ENCODE measurements at regions not wholly inside any gene's neighbourhood (a gene's known extent, or its start where the extent isn't known, plus 50 kb on each side); places are given as distances from the start of the nearest gene placed in this dataset.
A peak's percentile ranks its signal among the peaks of the same experiment; 100 is the strongest.

DNA sequence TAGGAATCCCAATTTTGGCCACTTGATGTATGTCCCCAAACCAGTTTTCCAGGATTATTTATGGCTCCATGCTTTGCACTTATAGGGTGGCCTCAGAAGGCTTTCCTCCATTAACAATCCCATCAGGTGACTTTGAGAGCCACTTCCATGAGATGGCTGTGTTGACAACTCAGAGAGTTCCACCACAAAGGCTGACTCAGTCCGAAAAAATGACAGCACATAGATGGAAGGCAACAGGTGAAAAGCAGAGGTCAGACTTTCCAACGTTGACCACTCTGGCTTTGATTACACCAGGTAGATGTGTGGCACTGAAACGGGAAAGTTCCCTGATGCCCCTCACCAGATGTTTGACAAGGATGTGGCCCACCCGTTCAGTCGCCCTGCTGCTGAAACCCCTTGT lies 431.4 kb upstream of the TNP1 start:
- no peak for DNase-seq

DNA sequence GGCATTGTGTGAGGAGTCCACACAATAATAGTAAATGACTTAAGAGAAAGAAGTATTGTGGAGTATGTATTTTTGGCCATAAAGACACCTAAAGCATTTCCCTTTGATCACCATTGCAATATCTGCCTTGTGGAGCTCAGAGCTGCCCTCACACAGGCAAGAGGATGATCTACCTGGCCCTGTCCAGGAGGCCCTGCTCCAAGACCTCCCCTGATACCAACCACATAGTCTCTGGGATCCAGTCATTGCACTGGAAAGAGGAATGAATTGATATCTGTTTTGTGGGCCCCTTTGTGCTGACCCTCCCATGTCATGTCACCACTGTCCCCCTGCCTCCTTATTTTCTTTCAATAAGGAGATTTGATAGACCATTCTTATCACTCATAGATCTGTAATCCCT lies 430.6 kb upstream of the TNP1 start:
- DNase-seq = no peak

- no peak for DNase-seq
Measured at GRCh38 chr2:217289907-217290280, 430.0 kb upstream of the TNP1 start.

- no peak for DNase-seq
Measured at GRCh38 chr2:217289177-217289906, 429.5 kb upstream of the TNP1 start.

DNA sequence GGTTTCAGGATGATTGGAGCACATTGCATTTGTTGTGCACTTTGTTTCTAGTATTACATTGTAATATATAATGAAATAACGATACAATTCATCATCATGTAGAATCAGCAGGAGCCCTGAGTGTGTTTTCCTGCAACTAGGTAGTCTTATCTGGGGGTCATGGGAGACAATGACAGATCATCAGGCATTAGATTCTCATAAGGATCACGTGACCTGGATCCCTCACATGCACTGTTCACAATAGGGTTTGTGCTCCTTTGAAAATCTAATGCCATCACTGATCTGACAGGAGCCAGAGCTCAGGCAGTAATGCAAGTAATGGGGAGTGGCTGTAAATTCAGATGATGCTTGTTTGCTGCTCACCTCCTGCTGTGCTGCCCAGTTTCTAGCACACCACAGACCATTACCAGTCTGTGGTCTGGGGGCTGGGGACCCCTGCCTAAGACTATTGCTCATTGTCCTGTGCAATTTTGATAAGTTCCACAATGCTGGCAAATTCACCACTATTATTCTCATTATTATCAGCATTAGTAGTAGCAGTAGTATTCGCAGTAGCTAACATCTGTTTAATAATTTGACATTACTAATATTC lies 428.7 kb upstream of the TNP1 start:
- no peak for DNase-seq

- DNase-seq = no peak
Measured at GRCh38 chr2:217286833-217287232, 427.0 kb upstream of the TNP1 start.

DNA sequence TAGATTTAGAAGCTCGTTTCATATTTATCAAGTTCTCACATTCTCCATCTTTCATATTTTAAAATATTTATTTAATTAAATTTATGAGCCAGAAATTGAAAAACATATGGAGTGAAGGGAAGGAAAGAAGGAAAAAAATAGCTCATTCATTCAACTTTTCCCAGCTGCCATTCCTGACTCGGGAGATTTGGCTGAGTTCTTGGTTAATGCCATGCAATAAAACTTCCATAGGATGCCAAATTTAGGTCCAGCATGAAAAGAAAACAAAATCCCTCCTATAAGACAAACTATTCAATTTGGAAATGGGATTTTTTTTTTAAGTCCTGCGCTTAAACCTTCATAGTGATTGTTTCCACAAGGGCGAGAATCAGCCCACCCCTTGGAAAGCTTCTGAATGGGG lies 426.1 kb upstream of the TNP1 start:
- DNase-seq = no peak

DNA sequence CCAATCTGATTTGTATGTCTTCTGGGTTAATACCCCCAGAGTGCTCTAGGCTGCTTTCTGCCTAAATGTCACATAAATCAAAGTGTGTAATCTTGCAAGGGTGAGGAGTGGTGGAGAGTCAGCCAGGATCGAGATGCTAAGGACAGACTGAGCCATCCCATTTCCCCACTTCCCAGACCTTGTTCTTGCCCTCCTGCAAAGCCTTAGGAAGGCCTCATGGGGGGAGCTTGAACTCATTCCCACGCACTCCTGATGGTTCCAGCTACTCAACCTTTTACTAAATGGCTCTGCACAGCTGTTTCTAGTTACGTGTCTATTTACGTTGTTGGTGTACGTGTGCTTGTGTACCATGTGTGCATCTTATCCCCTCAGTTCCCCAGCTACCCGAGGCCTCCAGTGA lies 423.6 kb upstream of the TNP1 start:
- peak; percentile 49 for DNase-seq

GRCh38 chr2:217282531-217282930 lies 422.7 kb upstream of the TNP1 start:
- no peak for DNase-seq

GRCh38 chr2:217279556-217279955 lies 419.7 kb upstream of the TNP1 start:
- DNase-seq = no peak

DNA sequence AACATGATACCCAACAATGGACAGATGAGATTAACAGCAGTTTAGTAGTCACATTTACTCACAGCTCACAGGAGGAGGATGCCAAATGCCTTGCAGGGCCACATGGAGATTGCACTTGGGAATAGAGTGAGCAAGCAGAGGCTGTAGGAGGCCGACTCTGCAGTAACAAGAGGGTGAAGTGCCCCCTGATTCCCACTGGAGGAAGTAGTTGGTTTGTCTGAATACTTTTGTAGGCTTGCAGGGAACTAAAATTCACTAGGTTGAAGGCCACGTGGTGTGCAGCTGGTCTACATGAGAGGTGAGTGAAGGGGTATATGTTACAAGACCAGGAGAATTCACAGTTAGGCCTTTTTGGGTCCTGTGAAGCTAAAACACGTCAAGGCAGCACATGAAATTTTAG lies 419.3 kb upstream of the TNP1 start:
- DNase-seq = no peak

GRCh38 chr2:217277646-217278398 lies 418.0 kb upstream of the TNP1 start:
- peak; percentile 74 for DNase-seq

DNA sequence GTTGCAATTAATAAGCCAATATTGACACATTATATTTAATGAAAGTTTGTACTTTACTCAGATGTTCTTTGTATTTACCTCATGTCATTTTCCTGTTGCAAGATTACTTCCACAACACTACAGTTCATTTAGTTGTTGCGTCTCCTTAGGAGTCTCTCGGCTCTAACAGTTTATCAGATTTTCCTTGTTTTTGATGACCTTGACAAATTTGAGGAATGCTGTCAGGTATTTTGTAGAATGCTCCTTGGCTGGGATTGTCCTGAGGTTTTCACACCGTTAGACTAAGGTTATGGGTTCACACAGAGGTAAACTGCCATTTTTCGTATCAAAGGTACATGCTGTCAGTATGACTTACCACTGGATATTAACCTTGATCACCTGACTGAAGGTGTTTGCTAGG lies 416.6 kb upstream of the TNP1 start:
- DNase-seq = no peak

- no peak for DNase-seq
Measured at GRCh38 chr2:217275091-217275490, 415.2 kb upstream of the TNP1 start.

GRCh38 chr2:217274578-217274977 lies 414.7 kb upstream of the TNP1 start:
- DNase-seq = no peak

DNA sequence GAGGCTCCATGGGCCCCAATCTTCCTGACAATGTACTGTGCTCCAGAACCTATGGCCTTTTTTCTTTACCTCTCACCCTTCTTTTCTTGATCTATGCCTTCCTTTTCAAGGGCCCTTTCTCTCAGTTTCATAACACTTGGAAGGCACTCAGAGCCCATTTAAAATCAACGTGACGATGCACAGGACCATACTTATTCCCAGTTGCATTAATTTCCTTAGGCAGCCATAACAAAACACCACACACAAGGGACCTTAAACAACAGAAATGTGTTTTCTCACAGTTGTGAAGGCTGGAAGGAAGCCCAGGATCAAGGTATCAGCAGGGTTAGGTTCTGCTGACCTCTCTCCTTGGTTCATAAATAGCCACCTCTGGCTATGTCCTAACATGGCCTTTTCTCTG lies 414.0 kb upstream of the TNP1 start:
- DNase-seq = no peak

GRCh38 chr2:217273162-217273561 lies 413.3 kb upstream of the TNP1 start:
- no peak for DNase-seq

- DNase-seq = no peak
Measured at GRCh38 chr2:217271813-217272212, 411.9 kb upstream of the TNP1 start.

- DNase-seq = no peak
Measured at GRCh38 chr2:217270485-217271121, 410.7 kb upstream of the TNP1 start.

GRCh38 chr2:217269701-217270484 lies 410.0 kb upstream of the TNP1 start:
- peak; percentile 63 for DNase-seq

DNA sequence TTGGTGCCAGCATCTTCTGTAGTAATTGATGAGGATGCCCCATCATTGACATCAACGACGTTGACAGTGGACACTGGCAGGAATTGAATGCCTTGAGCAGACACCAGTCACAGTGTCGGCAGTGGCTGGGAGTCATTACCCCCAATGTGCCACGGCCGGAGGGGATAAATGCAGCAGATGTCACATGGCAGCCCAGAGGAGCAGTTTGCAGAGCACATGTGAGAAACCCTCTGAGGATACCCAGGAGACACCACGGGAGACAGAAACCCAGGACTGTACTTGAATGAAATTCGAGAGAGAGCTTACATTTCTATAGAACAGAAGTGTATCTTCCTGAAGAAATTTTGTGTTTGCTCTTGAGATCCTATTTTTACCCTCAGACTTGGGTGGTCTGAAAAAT lies 409.1 kb upstream of the TNP1 start:
- DNase-seq = no peak

GRCh38 chr2:217267758-217268157 lies 407.9 kb upstream of the TNP1 start:
- no peak for DNase-seq

DNA sequence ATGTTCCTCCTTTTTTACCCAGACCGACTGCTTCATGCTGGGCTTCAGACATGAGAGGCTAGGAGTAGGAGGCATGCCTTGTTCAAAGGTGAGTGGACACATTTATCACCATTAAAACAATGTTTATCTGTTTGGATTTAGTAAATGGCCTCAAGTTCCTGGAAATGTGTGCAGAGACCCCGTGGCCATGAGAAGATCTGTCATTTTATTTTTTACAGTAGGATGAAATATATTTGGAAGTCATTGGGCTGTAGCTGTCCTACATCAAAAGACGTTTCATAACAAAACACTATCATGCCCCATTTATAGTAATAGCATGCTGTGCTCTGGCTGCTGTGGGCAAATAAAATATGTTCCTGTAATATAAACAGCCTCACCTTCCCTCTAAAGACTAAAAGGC lies 403.9 kb upstream of the TNP1 start:
- no peak for DNase-seq

Measured in left hindlimb (tissue), 1 donor.